GM18951 (cell line): ENCODE measurements at regions not wholly inside any gene's neighbourhood (a gene's known extent, or its start where the extent isn't known, plus 50 kb on each side); places are given as distances from the start of the nearest gene placed in this dataset.

Experiments
- POLR2A ChIP-seq: IDR thresholded peaks from 4 replicates; pipeline ENCODE4 v1.6.1; 2011; ENCODE audit warnings: mild to moderate bottlenecking; ENCODE audit not compliant: insufficient read length, insufficient read depth; ENCODE audit errors: extremely low read depth
- in situ Hi-C: fragments of 300-500 bp; cut with MboI; formaldehyde crosslinking; loops from one replicate; pipeline ENCODE4 v1.12.0; 2022; ENCODE audit warnings: low sequenced_read_pairs, mixed read lengths, inconsistent platforms; ENCODE audit not compliant: unreplicated experiment

DNA sequence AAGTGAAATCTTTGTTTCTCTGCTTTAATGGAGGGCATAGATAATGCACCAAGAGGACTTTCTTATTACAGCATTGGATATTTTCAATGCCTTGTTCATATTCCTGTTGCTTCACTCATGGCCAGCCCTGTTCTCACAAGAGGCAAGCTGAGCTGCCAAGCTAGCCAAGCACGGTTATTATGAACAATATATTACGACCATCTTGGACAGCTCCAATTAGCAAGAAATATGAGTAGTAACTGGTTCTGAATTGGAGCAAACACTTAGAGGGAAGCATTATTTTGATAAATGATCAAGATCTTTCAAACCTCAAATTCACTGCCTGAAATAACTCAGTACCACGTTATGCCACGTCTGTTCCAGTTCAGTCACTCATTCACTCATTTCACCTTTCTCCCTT lies 159.8 kb downstream of the SETD4 start:
- in situ Hi-C loops = no loop called here
- no peak for TF ChIP-seq POLR2A

DNA sequence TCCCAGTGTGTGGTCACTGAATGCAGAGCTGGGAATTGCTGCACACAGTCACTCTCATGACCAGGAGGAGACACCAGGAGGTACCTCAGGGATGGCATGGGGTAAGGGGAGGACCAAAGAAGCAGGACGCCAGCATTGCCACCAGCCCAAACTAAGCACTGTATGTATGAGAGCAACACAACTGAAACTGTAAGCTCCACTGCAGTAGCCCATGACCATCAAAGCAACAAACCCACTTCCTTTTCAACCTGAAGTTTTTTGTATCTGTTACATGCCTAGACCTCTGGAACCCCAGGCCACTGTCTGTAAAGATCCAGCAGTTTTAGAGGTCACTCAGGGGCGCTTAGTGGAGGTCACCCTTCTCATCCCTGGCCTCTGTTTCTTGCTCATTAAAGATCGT lies 164.3 kb downstream of the SETD4 start:
- no peak for TF ChIP-seq POLR2A
- in situ Hi-C loops = no loop called here

DNA sequence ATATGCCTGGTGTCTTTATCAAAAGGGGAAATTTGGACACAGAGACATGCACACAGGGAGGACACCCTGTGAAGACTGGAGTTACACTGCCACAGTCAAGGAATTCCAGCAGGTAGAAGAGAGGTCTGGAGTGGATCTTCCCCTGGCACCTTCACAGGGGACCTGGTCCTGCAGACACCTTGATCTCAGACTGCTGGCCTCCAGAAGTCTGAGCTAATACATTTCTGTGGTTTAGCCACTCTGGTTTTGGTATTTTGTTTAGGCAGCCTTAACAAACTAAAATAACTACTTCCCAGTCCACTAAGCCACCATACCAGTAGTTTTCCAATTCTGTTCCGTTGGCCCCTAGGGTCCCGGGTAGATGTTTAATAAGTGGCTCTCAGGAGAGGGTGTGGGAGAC lies 164.7 kb downstream of the SETD4 start:
- in situ Hi-C loops = no loop called here
- no peak for TF ChIP-seq POLR2A

DNA sequence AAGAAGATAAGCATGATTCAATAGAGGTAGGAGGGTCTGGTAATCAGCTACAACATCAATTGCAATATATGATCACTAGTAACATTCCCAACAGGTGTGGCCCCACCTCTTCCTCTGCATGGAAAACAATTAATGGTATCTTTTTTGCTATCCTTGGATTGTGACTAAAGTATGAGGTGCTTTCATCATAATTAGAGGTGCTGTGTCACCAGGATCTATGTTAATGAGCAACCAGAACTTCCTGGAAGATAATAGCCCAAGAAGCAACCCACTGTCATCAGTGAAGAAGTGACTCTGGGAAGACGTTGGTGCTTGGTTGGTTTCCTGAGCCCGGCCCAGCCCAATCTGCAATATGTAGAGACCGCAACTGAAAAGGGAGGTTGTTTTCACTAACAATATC lies 167.2 kb downstream of the SETD4 start:
- TF ChIP-seq POLR2A = no peak
- in situ Hi-C loops = no loop called here

DNA sequence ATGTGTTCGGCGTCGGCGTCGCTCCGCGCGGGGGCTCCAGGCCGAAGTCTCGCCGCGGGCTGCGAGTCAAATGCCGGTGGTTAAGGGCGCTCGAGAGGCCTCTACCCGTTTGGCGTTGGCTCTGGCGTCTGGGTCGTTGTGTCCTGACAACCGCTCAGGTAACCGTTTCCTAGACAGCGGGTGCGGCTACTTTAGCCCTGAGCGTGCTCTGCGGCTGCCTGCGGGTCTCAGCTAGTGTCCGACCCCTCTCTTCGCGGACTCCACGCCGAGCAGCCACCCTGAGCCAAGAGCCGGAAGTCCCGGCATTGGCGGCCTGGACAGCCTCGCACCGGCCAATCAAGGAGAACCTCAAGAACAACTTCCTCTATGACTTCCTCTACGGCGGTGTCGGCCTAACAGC lies 173.4 kb downstream of the SETD4 start:
- in situ Hi-C loops = no loop called here
- no peak for TF ChIP-seq POLR2A

DNA sequence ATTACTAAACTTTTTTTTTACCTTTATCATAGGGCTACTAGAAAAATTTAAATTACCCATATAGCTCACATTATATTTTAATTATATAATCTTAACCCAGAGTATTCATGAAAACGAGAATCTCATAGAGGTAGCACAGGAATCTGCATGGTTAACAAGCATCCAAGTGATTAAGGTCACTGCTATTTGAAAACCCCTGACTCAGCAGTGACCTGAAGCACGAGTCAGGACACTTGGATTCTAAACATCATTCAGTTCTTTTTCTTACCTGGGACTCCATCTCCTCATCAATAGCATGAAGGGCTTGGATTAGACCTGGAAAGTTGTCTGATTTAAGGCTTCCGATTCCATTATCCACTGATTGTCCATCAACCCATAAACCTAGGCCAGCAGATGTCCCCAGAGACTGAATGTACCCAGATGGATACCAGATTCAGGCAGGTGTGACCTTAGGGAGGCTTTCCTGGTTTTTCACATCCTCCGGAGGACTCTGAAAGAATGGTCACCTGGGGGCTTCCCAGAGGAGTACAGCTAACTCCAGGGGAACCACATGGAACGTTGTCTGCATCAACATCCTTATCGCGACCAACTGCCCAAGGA lies 174.3 kb downstream of the SETD4 start:
- TF ChIP-seq POLR2A = no peak
- in situ Hi-C loops = no loop called here

DNA sequence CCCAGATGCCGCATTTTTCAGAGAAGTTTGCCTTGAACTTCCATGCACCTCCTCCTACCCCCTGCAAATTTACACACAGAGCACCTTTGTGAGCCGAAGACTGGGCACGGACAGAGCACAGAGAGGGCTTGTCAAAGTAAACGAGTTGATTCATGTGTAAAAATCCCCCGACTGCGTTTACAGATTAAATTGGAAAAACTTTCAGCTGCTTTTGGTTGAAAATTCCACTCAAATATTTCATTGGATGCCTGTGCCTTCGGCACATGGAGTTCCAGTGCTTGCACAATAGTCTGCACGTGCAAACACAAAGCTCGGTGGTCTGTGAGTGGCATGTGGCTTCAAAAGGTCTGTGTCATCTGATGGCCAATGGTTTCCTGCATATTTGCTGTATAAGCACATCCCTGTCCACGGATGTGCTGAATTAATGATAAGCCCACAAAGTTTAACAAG lies 177.5 kb downstream of the SETD4 start:
- in situ Hi-C loops = no loop called here
- no peak for TF ChIP-seq POLR2A

DNA sequence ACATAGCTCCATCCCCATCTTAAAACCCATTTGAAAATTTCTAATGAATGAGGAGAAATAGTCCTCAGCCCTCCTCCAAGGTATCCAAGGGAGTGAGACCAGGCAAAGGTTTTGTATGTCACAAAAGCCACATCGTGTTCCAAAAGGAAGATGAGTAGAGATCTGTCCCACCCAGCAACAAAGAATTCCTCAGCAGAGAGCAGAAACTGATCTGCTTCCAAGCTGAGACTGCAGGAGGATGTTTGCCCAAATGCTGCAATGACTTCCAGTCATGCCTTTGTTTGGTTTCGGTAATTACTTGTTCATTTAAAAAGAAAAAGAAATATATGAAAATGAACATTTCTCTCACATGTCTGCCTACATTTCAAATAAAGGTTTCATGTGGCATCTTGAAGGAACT lies 186.9 kb downstream of the SETD4 start:
- TF ChIP-seq POLR2A = no peak
- in situ Hi-C loops = no loop called here

DNA sequence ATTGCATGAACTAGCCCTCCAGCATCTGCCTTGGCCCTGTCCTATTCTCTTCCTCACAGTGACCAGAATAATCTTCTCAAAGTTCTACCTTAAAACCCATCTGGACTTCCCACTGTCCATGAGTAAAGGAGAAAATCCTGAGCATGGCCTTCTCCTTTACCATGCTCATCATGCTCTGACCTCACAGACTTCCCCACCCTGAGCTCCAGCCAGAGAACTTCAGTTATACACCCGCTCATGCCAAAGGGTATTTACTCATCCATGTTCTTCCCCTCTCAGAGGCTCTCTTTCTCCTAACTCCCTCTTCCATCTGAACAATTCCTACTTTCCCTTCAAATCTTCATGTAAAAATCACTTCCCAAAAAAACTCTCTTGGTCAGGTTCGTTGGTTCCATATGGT lies 188.4 kb downstream of the SETD4 start:
- no peak for TF ChIP-seq POLR2A
- in situ Hi-C loops = no loop called here

DNA sequence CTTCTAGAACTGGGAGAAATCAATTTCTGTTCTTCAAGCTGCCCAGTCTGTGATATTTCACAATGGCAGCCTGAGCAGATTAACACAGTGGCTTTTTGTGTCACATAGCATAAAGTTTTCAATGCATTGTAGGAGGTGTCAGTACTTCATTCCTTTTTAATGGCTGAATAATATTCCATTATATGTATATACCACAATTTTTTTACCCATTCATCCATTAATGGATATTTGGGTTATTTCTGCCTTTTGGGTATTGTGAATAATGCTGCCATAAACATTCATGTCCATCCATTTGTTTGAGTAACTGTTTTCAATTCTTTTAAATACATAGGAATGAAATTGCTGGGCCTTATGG lies 191.5 kb downstream of the SETD4 start:
- in situ Hi-C loops = no loop called here

DNA sequence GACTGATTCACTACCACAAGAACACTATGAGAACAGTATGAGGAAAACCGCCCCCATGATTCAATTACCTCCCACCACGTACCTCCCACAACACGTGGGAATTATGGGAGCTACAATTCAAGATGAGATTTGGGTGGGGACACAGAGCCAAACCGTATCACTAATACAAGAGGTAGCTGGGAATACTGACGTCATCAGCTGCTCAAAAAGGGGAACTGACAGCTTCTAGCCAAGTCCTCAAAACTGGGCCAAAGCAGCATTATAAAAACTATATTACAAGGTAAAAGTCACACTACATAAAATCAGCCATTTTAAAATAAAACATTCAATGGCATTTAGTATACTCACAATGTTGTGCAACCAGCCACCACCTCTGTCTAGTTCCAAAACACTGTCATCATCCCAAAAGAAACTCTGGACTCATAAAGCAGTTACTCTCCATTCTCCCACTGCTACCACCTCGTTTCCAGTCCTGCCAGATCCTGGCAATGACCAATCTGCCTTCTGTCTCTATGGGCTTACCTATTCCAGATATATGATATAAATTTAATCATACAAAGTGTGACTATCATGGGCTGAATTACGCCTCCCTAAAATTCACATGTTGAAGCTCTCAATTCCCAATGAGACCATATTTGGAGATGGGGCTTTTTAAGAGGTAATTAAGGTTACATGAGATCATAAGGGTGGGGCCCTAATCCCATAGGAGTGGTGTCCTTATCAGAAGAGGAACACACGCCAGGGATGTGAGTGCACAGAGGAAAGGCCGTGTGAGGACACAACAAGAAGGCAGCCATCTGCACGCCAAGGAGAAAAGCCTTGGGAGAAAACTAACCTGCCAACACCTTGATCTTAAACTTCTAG lies 192.1 kb downstream of the SETD4 start:
- in situ Hi-C loops = no loop called here

More for the DNA sequence above, 191.5 kb downstream of the SETD4 start:
- TF ChIP-seq POLR2A = no peak

DNA sequence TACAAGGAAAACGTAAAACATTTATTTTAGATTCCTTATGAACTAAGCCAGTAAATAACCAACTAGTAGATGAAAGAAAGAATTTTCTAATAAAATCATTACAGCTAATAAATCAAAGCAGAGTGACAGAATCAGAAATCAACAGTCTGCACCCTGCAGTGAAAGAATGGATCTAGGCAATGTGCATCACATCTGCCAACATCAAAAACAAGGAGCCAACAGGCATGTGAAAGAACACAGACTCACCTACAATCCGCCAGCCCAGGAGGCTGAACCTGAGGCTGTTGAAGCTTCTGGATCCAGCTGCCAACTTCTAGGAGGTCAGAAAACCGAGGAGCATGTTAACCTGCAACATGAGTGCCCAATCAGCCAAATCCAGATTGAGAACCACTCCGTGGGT lies 196.3 kb downstream of the SETD4 start:
- in situ Hi-C loops = no loop called here
- TF ChIP-seq POLR2A = no peak

More for the DNA sequence above, 192.1 kb downstream of the SETD4 start:
- no peak for TF ChIP-seq POLR2A

DNA sequence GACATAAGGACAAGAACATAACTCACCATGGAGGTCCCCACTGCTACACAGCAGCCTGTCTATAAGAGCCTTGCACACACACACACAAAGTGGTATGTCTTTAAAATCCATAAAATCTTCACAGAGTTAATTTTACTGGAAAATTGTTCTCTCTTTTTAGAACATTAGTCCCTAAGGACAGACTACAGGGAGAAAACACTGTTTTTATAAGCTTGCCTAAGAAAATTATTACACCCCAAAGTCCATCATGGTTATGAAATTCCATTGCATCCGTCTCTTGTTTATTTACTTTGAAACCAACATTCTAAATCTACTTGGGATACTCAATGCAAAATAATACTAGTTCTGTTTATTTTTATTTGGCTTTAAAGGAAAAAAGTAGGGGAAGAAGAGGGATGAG lies 197.4 kb downstream of the SETD4 start:
- in situ Hi-C loops = no loop called here
- TF ChIP-seq POLR2A = no peak

DNA sequence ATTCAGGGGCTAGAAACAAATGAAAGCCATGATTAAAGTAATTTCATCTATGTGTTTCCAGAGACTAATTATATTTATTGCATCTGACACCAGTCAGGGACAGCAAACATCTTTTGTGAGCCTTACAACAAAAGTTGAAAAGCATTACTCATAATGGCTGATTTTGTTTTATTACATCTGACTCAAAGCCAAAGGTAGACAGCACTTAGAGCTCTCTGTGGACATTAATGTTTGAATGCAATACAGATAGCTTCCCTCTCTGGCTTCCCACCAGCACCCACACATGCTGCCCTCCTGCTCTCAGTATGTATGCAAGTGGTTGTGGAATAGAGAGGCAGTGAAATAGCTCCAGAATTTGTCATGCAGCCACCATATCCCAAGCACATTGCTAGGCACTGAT lies 198.7 kb downstream of the SETD4 start:
- TF ChIP-seq POLR2A = no peak
- in situ Hi-C loops = no loop called here
